HUES6 (cell line): ENCODE measurements at regions not wholly inside any gene's neighbourhood (a gene's known extent, or its start where the extent isn't known, plus 50 kb on each side); places are given as distances from the start of the nearest gene placed in this dataset.

Experiments used
- H3K27ac ChIP-seq: 2 replicates; pipeline ENCODE4 v1.7.0; 2013; ENCODE audit warnings: low read depth, mild to moderate bottlenecking, low read length, inconsistent platforms
- H3K27me3 ChIP-seq: 2 replicates; pipeline ENCODE4 v1.6.1; 2013; ENCODE audit warnings: low read length; ENCODE audit not compliant: control insufficient read depth, insufficient read depth
- H3K36me3 ChIP-seq: 2 replicates; pipeline ENCODE4 v1.6.1; 2013; ENCODE audit warnings: low read length; ENCODE audit not compliant: control insufficient read depth, insufficient read depth
- H3K4me1 ChIP-seq: 2 replicates; pipeline ENCODE4 v1.6.1; 2013; ENCODE audit warnings: low read length; ENCODE audit not compliant: control insufficient read depth, insufficient read depth
- H3K4me3 ChIP-seq: 2 replicates; pipeline ENCODE4 v1.5.1; 2013; ENCODE audit warnings: low read depth, low read length
- H3K9ac ChIP-seq: one replicate; pipeline ENCODE4 v1.6.1; 2013; ENCODE audit warnings: mild to moderate bottlenecking, low read length
- H3K9me3 ChIP-seq: 2 replicates; pipeline ENCODE4 v1.6.1; 2013; ENCODE audit warnings: low read depth, low read length; ENCODE audit not compliant: control insufficient read depth, insufficient read depth

DNA sequence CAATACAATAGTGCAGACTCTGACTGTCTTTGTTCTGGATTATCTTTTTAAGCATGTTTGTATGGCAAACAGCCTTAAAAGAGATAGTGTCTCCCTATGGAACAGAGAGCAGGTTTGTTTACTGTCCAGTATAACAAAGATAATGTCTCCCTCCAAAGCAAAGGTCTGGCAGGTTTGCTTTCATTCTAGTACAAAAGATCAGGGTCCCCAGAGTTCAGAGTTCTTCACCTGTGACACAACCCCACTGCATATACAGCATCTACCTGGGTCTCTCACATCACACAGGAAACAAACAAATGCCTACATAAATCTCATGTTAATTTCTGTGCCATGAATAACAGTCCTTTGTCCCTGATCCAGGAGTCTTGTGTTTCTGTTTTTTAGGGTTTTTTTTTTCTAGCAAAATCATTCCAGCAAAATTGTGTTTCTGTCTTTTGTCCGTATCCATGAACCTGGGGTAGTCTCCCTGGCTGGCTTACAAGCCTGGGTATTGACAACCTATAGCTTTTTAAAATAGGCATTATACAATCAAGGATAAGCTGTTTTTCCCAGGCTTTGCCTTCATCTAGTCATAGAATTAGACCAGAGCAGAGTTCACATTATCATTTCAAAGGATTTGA, 89.4 kb upstream of the PTBP2 start:
- Histone ChIP-seq H3K9ac (no peak overlapping the region), H3K27ac (no peak overlapping the region), H3K9me3 (no peaks in the 10 kb centered on the region), H3K27me3 (no peaks in the 10 kb centered on the region), H3K4me3 (no peak overlapping the region), H3K36me3 (no peaks in the 10 kb centered on the region), H3K4me1 (no peaks in the 10 kb centered on the region)

DNA sequence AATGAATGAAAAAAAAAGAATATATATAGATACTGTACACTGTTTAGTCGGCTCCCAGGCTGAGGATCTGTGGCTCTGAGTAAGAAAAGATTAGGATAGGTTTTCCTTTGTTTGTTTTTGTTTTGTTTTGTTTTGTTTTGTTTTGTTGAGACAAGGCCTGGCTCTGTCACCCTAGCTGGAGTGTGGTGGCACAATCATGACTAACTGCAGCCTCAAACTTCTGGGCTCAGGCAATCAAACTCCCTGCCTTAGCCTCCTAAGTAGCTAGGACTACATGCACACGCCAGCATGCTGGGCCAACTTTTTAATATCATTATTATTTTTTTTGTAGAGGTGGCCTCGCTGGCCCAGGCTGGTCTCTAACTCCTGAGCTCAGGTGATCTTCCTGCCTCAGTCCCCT, 87.9 kb upstream of the PTBP2 start:
- Histone ChIP-seq H3K4me1 (no peaks in the 10 kb centered on the region), H3K9ac (no peak overlapping the region), H3K27ac (no peak overlapping the region), H3K9me3 (no peaks in the 10 kb centered on the region), H3K4me3 (no peak overlapping the region), H3K36me3 (no peaks in the 10 kb centered on the region), H3K27me3 (no peaks in the 10 kb centered on the region)

DNA sequence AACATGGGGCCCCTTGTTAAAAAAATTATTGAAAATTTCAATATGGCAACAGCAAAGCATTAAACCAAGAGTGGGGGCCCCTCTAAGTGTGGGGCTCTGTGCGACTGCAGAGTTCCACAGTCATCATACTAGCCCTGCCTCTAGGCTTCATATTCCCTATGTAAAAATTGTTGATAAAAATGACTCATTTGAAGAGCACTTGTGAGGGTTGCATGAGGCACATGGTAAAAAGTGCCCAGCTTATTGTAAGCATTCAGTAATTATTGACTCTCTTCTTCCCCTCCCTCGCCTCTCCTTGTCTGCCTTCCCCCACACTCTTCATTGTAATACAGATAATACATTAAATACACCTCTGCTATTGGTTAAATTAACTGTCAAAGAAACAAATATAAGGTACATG, 86.7 kb upstream of the PTBP2 start:
- H3K36me3 ChIP-seq: no peaks in the 10 kb centered on the region
- no peaks in the 10 kb centered on the region for H3K9me3 ChIP-seq
- H3K9ac ChIP-seq: no peak overlapping the region
- H3K4me1 ChIP-seq: no peaks in the 10 kb centered on the region
- no peaks in the 10 kb centered on the region for H3K27me3 ChIP-seq
- no peak overlapping the region for H3K27ac ChIP-seq
- H3K4me3 ChIP-seq: no peak overlapping the region

DNA sequence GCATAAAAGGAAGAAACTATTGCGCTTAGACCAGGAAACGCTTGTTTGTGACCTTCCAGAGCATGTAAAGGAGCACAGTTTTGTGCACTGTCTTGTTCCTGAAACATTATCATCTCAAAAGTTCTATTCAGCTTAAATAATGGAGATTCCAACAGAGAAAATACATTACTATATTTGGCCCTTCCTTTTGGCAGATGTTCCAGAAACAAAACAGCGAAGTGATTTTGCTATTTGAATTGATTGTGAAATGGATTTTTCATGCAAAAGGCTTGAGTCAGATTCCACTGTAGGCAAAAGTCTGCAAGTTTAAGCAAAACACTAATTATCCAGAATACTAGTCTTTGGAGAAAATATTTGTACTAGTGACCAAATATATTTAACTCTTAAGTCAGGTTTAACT, 80.3 kb upstream of the PTBP2 start:
- H3K4me1 ChIP-seq: no peaks in the 10 kb centered on the region

GRCh38 chr1:96643519-96643918, 78.1 kb upstream of the PTBP2 start:
- Histone ChIP-seq H3K9me3 (no peaks in the 10 kb centered on the region), H3K9ac (no peak overlapping the region), H3K27ac (no peak overlapping the region), H3K36me3 (no peaks in the 10 kb centered on the region), H3K4me1 (no peaks in the 10 kb centered on the region), H3K27me3 (no peaks in the 10 kb centered on the region), H3K4me3 (no peak overlapping the region)

More for the DNA sequence above, 80.3 kb upstream of the PTBP2 start:
- H3K9ac ChIP-seq: no peak overlapping the region
- no peak overlapping the region for H3K27ac ChIP-seq
- H3K27me3 ChIP-seq: no peaks in the 10 kb centered on the region
- no peak overlapping the region for H3K4me3 ChIP-seq
- H3K36me3 ChIP-seq: no peaks in the 10 kb centered on the region
- no peaks in the 10 kb centered on the region for H3K9me3 ChIP-seq

DNA sequence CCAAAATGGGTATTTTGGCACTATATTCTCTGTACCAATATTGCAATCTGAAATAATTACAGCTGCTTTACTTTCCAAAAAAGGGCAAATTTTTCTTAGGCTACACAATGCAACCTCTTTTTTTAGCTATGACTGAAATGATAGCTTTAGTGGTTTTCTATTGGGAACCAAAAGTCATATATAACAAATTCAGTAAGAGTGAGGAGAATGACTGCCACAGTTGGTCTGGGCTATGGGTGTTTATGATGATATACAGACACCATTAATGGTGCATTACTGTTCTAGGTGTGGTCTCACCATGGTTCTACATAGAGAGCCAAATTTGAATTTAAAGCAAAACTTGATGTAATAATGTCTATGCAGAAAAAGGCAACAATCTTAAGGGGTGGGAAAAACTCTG, 72.3 kb upstream of the PTBP2 start:
- Histone ChIP-seq H3K4me3 (no peak overlapping the region), H3K9me3 (peaks cover 10% of the 10 kb centered on the region), H3K27ac (no peak overlapping the region), H3K9ac (no peak overlapping the region), H3K4me1 (no peaks in the 10 kb centered on the region), H3K36me3 (no peaks in the 10 kb centered on the region), H3K27me3 (no peaks in the 10 kb centered on the region)

GRCh38 chr1:96651517-96651916, 70.1 kb upstream of the PTBP2 start:
- Histone ChIP-seq H3K36me3 (no peaks in the 10 kb centered on the region), H3K4me3 (no peak overlapping the region), H3K27me3 (no peaks in the 10 kb centered on the region), H3K27ac (no peak overlapping the region), H3K9ac (no peak overlapping the region), H3K9me3 (peaks cover 10% of the 10 kb centered on the region), H3K4me1 (no peaks in the 10 kb centered on the region)

DNA sequence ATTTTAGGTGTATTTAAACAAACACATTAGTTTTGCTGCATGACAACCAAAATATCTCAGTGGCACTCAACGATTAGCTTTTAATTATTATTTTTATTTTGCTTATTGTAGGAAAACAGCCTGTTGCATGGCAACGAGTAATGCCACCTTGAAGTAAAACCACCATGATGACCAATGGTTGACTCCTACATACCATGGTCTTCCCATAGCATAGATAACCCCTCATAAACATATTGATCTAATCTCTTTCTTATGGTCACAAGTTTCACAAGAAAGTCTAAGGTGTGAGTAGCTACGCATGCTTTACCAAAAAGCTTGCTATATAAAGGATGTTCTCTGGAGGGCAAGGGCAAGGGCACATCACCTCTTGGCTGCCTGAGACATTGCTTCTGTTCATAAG, 61.5 kb upstream of the PTBP2 start:
- no peaks in the 10 kb centered on the region for H3K36me3 ChIP-seq
- H3K4me1 ChIP-seq: no peaks in the 10 kb centered on the region
- no peak overlapping the region for H3K9ac ChIP-seq
- H3K27me3 ChIP-seq: no peaks in the 10 kb centered on the region
- no peak overlapping the region for H3K27ac ChIP-seq
- H3K4me3 ChIP-seq: no peak overlapping the region
- peaks cover 8% of the 10 kb centered on the region; the same call in 1 of the 2 replicates for H3K9me3 ChIP-seq

- Histone ChIP-seq H3K9ac (no peak overlapping the region), H3K27ac (no peak overlapping the region), H3K27me3 (no peaks in the 10 kb centered on the region), H3K36me3 (no peaks in the 10 kb centered on the region), H3K9me3 (peaks cover 8% of the 10 kb centered on the region; the same call in 1 of the 2 replicates), H3K4me1 (no peaks in the 10 kb centered on the region), H3K4me3 (no peak overlapping the region)
These were observed 61.1 kb upstream of the PTBP2 start for GRCh38 chr1:96660503-96660902.
